ENCODE measurements at regions not wholly inside any gene's neighbourhood (a gene's known extent, or its start where the extent isn't known, plus 50 kb on each side); places are given as distances from the start of the nearest gene placed in this dataset.

- Histone ChIP-seq H3K36me3 (ENCODE audit: control insufficient read depth, insufficient read depth, low read length) (no peaks in the 10 kb centered on the region), H3K4me1 (ENCODE audit: control insufficient read depth, insufficient read depth, low read length) (peaks cover 3% of the 10 kb centered on the region), H3K9ac (ENCODE audit: low read length) (no peak overlapping the region), H3K4me3 (ENCODE audit: low read length) (no peak overlapping the region), H3K9me3 (ENCODE audit: control insufficient read depth, low read length) (no peaks in the 10 kb centered on the region), H3K27me3 (ENCODE audit: control insufficient read depth, insufficient read depth, low read length) (peaks cover 74% of the 10 kb centered on the region)
Measured at GRCh38 chrX:137426695-137427425, 139.1 kb upstream of the ZIC3 start.

GRCh38 chrX:137425986-137426385, 139.9 kb upstream of the ZIC3 start:
- Histone ChIP-seq H3K4me3 (ENCODE audit: low read length) (no peak overlapping the region), H3K36me3 (ENCODE audit: control insufficient read depth, insufficient read depth, low read length) (no peaks in the 10 kb centered on the region), H3K4me1 (ENCODE audit: control insufficient read depth, insufficient read depth, low read length) (peaks cover 3% of the 10 kb centered on the region), H3K9me3 (ENCODE audit: control insufficient read depth, low read length) (no peaks in the 10 kb centered on the region), H3K9ac (ENCODE audit: low read length) (no peak overlapping the region), H3K27me3 (ENCODE audit: control insufficient read depth, insufficient read depth, low read length) (peaks cover 70% of the 10 kb centered on the region)

- H3K4me3 ChIP-seq (ENCODE audit: low read length) = no peak overlapping the region
- H3K9me3 ChIP-seq (ENCODE audit: control insufficient read depth, low read length) = no peaks in the 10 kb centered on the region
- no peak overlapping the region for H3K9ac ChIP-seq (ENCODE audit: low read length)
- peaks cover 65% of the 10 kb centered on the region for H3K27me3 ChIP-seq (ENCODE audit: control insufficient read depth, insufficient read depth, low read length)
- peaks cover 3% of the 10 kb centered on the region for H3K4me1 ChIP-seq (ENCODE audit: control insufficient read depth, insufficient read depth, low read length)
- H3K36me3 ChIP-seq (ENCODE audit: control insufficient read depth, insufficient read depth, low read length) = no peaks in the 10 kb centered on the region
Measured at GRCh38 chrX:137425273-137425902, 140.5 kb upstream of the ZIC3 start.

GRCh38 chrX:137424679-137425078, 141.2 kb upstream of the ZIC3 start:
- no peak overlapping the region for H3K9ac ChIP-seq (ENCODE audit: low read length)
- no peak overlapping the region for H3K4me3 ChIP-seq (ENCODE audit: low read length)
- peaks cover 3% of the 10 kb centered on the region for H3K4me1 ChIP-seq (ENCODE audit: control insufficient read depth, insufficient read depth, low read length)
- H3K9me3 ChIP-seq (ENCODE audit: control insufficient read depth, low read length) = no peaks in the 10 kb centered on the region
- no peaks in the 10 kb centered on the region for H3K36me3 ChIP-seq (ENCODE audit: control insufficient read depth, insufficient read depth, low read length)
- peaks cover 61% of the 10 kb centered on the region for H3K27me3 ChIP-seq (ENCODE audit: control insufficient read depth, insufficient read depth, low read length)

- peaks cover 2% of the 10 kb centered on the region for H3K4me1 ChIP-seq (ENCODE audit: control insufficient read depth, insufficient read depth, low read length)
- H3K27me3 ChIP-seq (ENCODE audit: control insufficient read depth, insufficient read depth, low read length) = peaks cover 46% of the 10 kb centered on the region
- no peak overlapping the region for H3K9ac ChIP-seq (ENCODE audit: low read length)
- no peaks in the 10 kb centered on the region for H3K36me3 ChIP-seq (ENCODE audit: control insufficient read depth, insufficient read depth, low read length)
- H3K9me3 ChIP-seq (ENCODE audit: control insufficient read depth, low read length) = no peaks in the 10 kb centered on the region
- no peak overlapping the region for H3K4me3 ChIP-seq (ENCODE audit: low read length)
Measured at GRCh38 chrX:137423241-137423640, 142.7 kb upstream of the ZIC3 start.

- no peaks in the 10 kb centered on the region for H3K36me3 ChIP-seq (ENCODE audit: control insufficient read depth, insufficient read depth, low read length)
- H3K4me3 ChIP-seq (ENCODE audit: low read length) = no peak overlapping the region
- H3K4me1 ChIP-seq (ENCODE audit: control insufficient read depth, insufficient read depth, low read length) = no peaks in the 10 kb centered on the region
- peaks cover 4% of the 10 kb centered on the region for H3K27me3 ChIP-seq (ENCODE audit: control insufficient read depth, insufficient read depth, low read length)
- H3K9ac ChIP-seq (ENCODE audit: low read length) = no peak overlapping the region
- no peaks in the 10 kb centered on the region for H3K9me3 ChIP-seq (ENCODE audit: control insufficient read depth, low read length)
Measured at GRCh38 chrX:137418086-137418485, 147.8 kb upstream of the ZIC3 start.

- Histone ChIP-seq H3K9me3 (ENCODE audit: control insufficient read depth, low read length) (no peaks in the 10 kb centered on the region), H3K4me1 (ENCODE audit: control insufficient read depth, insufficient read depth, low read length) (no peaks in the 10 kb centered on the region), H3K27me3 (ENCODE audit: control insufficient read depth, insufficient read depth, low read length) (no peaks in the 10 kb centered on the region), H3K4me3 (ENCODE audit: low read length) (no peak overlapping the region), H3K9ac (ENCODE audit: low read length) (no peak overlapping the region), H3K36me3 (ENCODE audit: control insufficient read depth, insufficient read depth, low read length) (no peaks in the 10 kb centered on the region)
Measured at GRCh38 chrX:137413190-137413589, 152.7 kb upstream of the ZIC3 start.

- H3K27me3 ChIP-seq (ENCODE audit: control insufficient read depth, insufficient read depth, low read length) = no peaks in the 10 kb centered on the region
- H3K4me3 ChIP-seq (ENCODE audit: low read length) = no peak overlapping the region
- H3K4me1 ChIP-seq (ENCODE audit: control insufficient read depth, insufficient read depth, low read length) = no peaks in the 10 kb centered on the region
- no peaks in the 10 kb centered on the region for H3K9me3 ChIP-seq (ENCODE audit: control insufficient read depth, low read length)
- H3K9ac ChIP-seq (ENCODE audit: low read length) = no peak overlapping the region
- no peaks in the 10 kb centered on the region for H3K36me3 ChIP-seq (ENCODE audit: control insufficient read depth, insufficient read depth, low read length)
Measured at GRCh38 chrX:137405449-137406140, 160.3 kb upstream of the ZIC3 start.

- H3K36me3 ChIP-seq (ENCODE audit: control insufficient read depth, insufficient read depth, low read length) = no peaks in the 10 kb centered on the region
- no peaks in the 10 kb centered on the region for H3K9me3 ChIP-seq (ENCODE audit: control insufficient read depth, low read length)
- H3K9ac ChIP-seq (ENCODE audit: low read length) = no peak overlapping the region
- H3K4me3 ChIP-seq (ENCODE audit: low read length) = no peak overlapping the region
- no peaks in the 10 kb centered on the region for H3K4me1 ChIP-seq (ENCODE audit: control insufficient read depth, insufficient read depth, low read length)
- no peaks in the 10 kb centered on the region for H3K27me3 ChIP-seq (ENCODE audit: control insufficient read depth, insufficient read depth, low read length)
Measured at GRCh38 chrX:137401092-137401491, 164.8 kb upstream of the ZIC3 start.

- no peaks in the 10 kb centered on the region for H3K36me3 ChIP-seq (ENCODE audit: control insufficient read depth, insufficient read depth, low read length)
- H3K9me3 ChIP-seq (ENCODE audit: control insufficient read depth, low read length) = no peaks in the 10 kb centered on the region
- H3K4me3 ChIP-seq (ENCODE audit: low read length) = no peak overlapping the region
- no peak overlapping the region for H3K9ac ChIP-seq (ENCODE audit: low read length)
- H3K4me1 ChIP-seq (ENCODE audit: control insufficient read depth, insufficient read depth, low read length) = no peaks in the 10 kb centered on the region
- no peaks in the 10 kb centered on the region for H3K27me3 ChIP-seq (ENCODE audit: control insufficient read depth, insufficient read depth, low read length)
Measured at GRCh38 chrX:137387646-137388045, 178.3 kb upstream of the ZIC3 start.

- no peaks in the 10 kb centered on the region for H3K36me3 ChIP-seq (ENCODE audit: control insufficient read depth, insufficient read depth, low read length)
- H3K4me1 ChIP-seq (ENCODE audit: control insufficient read depth, insufficient read depth, low read length) = peaks cover under 1% of the 10 kb centered on the region
- H3K27me3 ChIP-seq (ENCODE audit: control insufficient read depth, insufficient read depth, low read length) = peaks cover 3% of the 10 kb centered on the region
- no peak overlapping the region for H3K4me3 ChIP-seq (ENCODE audit: low read length)
- H3K9ac ChIP-seq (ENCODE audit: low read length) = no peak overlapping the region
- no peaks in the 10 kb centered on the region for H3K9me3 ChIP-seq (ENCODE audit: control insufficient read depth, low read length)
Measured at GRCh38 chrX:137366018-137366633, 199.8 kb upstream of the ZIC3 start.

GRCh38 chrX:137363559-137363958, 202.4 kb upstream of the ZIC3 start:
- Histone ChIP-seq H3K9ac (ENCODE audit: low read length) (no peak overlapping the region), H3K4me1 (ENCODE audit: control insufficient read depth, insufficient read depth, low read length) (no peaks in the 10 kb centered on the region), H3K27me3 (ENCODE audit: control insufficient read depth, insufficient read depth, low read length) (peaks cover 3% of the 10 kb centered on the region), H3K36me3 (ENCODE audit: control insufficient read depth, insufficient read depth, low read length) (no peaks in the 10 kb centered on the region), H3K9me3 (ENCODE audit: control insufficient read depth, low read length) (no peaks in the 10 kb centered on the region), H3K4me3 (ENCODE audit: low read length) (no peak overlapping the region)

All from mucosa of stomach (tissue), 1 donor.